ENCODE measurements at regions not wholly inside any gene's neighbourhood (a gene's known extent, or its start where the extent isn't known, plus 50 kb on each side); places are given as distances from the start of the nearest gene placed in this dataset.

GRCh38 chr2:221345516-221345915 is 226.6 kb downstream of the EPHA4 start:
- DNase-seq (ENCODE audit: low spot score) = no peak

DNA sequence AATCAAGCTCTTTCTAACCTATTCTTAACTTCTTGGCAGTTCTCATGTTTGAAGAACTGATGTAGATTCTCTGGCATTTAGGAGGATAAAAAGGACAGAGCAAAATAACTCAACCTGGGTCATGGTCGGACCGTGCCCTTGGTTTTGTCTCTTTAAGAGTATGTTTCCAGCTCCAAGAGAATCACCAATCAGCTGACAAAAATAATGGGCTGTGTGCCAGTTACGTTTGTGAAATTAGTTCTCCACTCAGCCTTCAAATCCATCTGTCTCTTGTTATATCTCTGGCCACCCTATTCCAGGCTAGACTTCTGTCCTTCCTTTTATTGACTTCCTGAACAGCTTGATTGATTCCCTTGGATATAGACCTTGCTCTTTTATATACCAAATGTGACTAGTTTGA is 225.7 kb downstream of the EPHA4 start:
- no peak for DNase-seq (ENCODE audit: low spot score)

GRCh38 chr2:221347471-221347870 is 224.6 kb downstream of the EPHA4 start:
- no peak for DNase-seq (ENCODE audit: low spot score)

DNA sequence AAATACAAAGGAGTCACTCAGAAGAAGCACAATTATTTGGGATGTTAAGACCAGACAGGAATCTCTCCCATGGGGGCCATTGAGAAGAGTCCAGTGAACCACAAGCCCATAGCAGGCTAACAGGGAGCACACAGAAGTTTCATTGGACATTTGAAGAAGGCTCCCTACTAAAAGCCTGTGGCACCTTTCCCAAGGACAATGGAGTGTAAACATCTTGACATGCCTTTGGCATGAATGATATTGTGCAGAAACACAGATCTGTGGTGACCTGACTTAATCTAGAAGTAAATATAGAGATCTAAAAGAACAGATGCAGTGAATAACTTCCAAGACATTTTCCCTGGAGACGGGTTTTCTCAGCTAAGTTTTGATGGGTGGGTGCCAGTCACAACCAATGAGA is 221.5 kb downstream of the EPHA4 start:
- DNase-seq (ENCODE audit: low spot score) = no peak

GRCh38 chr2:221353201-221353600 is 218.9 kb downstream of the EPHA4 start:
- DNase-seq (ENCODE audit: low spot score) = no peak

DNA sequence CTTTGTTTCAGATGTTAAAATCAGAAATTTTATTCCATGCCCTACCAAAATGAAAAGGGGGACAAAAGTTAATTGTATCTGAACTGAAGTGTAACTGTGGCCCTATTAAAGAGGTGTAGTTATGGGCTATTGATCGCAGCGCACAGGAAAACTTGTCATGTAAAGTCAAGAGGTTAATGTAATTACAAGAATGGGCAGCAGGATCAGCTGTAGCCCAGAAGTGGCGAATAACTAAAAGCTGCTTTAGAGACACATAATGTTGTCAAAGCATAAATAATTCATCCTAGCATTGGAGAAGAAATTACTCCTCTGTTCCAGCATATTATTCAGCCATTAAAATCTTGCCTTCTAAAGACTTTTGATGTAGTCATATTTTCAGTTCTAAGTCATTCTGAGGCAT is 211.8 kb downstream of the EPHA4 start:
- DNase-seq (ENCODE audit: low spot score) = no peak

DNA sequence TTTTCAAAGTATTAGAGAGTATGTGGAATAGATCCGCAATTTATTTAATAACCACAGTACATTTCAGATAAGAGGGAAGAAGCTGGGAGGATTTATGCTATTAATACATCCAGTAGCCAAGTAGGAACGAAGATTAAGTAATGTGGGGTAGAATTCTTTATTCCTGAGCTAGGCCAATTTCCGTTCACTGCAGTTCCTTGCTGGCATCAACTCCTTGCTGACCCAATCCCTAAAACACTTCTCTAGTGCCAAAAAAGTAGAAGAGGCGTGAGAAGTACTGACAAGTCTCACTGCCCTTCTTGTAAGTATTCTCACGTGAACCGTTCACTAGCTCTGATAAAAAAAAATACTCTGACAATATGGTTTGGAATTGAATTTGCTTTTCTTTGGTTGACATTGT is 211.4 kb downstream of the EPHA4 start:
- no peak for DNase-seq (ENCODE audit: low spot score)

- DNase-seq (ENCODE audit: low spot score) = no peak
Observed at GRCh38 chr2:221361633-221362032, 210.5 kb downstream of the EPHA4 start.

DNA sequence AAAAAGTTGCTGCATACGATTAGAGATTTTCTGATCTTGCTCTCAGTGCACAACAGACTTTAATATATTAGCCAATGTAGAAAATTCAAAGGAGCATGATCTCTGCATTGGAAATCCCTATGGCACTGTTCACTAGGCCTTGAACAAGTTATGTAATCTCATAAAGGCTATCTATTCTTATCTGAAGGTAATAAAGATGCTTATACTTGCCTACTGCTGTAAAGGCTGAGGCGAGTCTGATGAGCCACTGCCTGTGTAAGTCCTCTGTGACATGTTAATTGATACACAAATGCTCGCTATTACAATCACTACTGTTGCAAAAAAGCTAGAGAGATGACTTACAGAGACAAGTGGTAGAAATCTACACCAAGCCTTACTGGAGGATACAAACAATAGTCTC is 207.4 kb downstream of the EPHA4 start:
- no peak for DNase-seq (ENCODE audit: low spot score)

Data from D341Med (cell line).